Activated B cell treated with CpG ODN at 0.5 μM for 24 hours (primary cell): ENCODE measurements at regions not wholly inside any gene's neighbourhood (a gene's known extent, or its start where the extent isn't known, plus 50 kb on each side); places are given as distances from the start of the nearest gene placed in this dataset.

Experiments
- ATAC-seq: fragments of 200-7000 bp; cut with Tn5 transposase; one replicate; pipeline ENCODE4 v1.10.0; 2021; ENCODE audit warnings: low read depth, mild to moderate bottlenecking, moderate library complexity
- CTCF ChIA-PET: fragments of 350-600 bp; sonication (Branson Sonifier 250); formaldehyde crosslinking; loops from one replicate; lab custom pipeline; 2021; ENCODE audit warnings: antibody characterized with exemption; lab: Charles Lee
- POLR2A ChIA-PET: fragments of 350-600 bp; sonication (Branson Sonifier 250); formaldehyde crosslinking; loops from one replicate; lab custom pipeline; 2021; ENCODE audit warnings: antibody characterized with exemption; lab: Charles Lee
- DNase-seq: peaks from one replicate; pipeline ENCODE4 v3.0.0; 2022
- H3K27ac Mint-ChIP-seq: one replicate; pipeline ENCODE4 v1.8.0; 2020; ENCODE audit warnings: mixed read lengths
- H3K27me3 Mint-ChIP-seq: one replicate; pipeline ENCODE4 v1.8.0; 2021; ENCODE audit warnings: mixed read lengths
- H3K36me3 Mint-ChIP-seq: one replicate; pipeline ENCODE4 v1.8.0; 2021; ENCODE audit warnings: low read depth, mixed read lengths
- H3K4me1 Mint-ChIP-seq: one replicate; pipeline ENCODE4 v1.8.0; 2021; ENCODE audit warnings: mixed read lengths
- H3K4me3 Mint-ChIP-seq: one replicate; pipeline ENCODE4 v1.8.0; 2020; ENCODE audit warnings: mild to moderate bottlenecking, mixed read lengths
- H3K9me3 Mint-ChIP-seq: one replicate; pipeline ENCODE4 v1.8.0; 2020; ENCODE audit warnings: mixed read lengths
- intact Hi-C: fragments of 100-400 bp; cut with micrococcal nuclease; formaldehyde crosslinking; loops from one replicate; pipeline ENCODE4 v1.15.1; 2024
- TF ChIP-seq, protein P1 (sequence below): fragments of 200-600 bp; IDR thresholded peaks from one replicate; pipeline ENCODE4 v1.8.0; 2022; ENCODE audit warnings: antibody characterized with exemption, mild to moderate bottlenecking

DNA sequence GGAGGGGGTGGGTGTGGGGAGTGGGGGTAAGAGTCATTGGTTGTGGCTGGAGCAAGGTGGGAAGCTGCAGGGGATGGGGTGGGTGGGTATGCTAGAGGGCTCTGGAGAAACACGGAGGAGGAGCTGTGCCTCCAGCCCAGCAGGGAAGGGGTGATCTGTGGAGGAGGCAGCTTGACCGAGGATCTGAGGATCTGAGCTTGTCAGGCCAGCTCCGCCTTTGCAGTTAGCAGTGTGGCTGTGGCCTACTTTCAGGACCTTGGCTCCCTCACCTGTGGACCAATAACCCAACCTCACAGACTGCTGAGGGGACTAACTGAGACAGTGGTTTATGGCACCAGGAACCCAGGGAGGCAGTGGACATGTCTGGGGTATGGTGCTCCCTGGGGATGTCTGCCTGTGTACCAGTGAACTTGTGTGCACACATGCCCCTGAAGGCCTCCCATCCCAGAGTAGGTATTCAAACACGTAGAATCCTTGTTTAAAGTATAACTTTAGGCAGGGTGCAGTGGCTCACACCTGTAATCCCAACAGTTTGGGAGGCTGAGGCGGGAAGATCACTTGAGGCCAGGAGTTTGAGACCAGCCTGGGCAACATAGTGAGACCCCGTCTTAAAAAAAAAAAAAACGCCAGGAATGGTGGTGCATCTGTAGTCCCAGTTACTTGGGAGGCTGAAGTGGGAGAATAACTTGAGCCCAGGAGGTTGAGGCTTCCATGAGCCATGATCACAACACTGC lies 52.5 kb upstream of the LINGO1 start:
- POLR2A ChIA-PET = no interaction called here
- intact Hi-C loops = no loop called here
- TF ChIP-seq, protein P1, sequence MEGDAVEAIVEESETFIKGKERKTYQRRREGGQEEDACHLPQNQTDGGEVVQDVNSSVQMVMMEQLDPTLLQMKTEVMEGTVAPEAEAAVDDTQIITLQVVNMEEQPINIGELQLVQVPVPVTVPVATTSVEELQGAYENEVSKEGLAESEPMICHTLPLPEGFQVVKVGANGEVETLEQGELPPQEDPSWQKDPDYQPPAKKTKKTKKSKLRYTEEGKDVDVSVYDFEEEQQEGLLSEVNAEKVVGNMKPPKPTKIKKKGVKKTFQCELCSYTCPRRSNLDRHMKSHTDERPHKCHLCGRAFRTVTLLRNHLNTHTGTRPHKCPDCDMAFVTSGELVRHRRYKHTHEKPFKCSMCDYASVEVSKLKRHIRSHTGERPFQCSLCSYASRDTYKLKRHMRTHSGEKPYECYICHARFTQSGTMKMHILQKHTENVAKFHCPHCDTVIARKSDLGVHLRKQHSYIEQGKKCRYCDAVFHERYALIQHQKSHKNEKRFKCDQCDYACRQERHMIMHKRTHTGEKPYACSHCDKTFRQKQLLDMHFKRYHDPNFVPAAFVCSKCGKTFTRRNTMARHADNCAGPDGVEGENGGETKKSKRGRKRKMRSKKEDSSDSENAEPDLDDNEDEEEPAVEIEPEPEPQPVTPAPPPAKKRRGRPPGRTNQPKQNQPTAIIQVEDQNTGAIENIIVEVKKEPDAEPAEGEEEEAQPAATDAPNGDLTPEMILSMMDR = no peak
- H3K27me3 Mint-ChIP-seq = peaks cover 24% of the 10 kb centered on the region
- H3K9me3 Mint-ChIP-seq = no peaks in the 10 kb centered on the region
- no peak overlapping the region for H3K4me3 Mint-ChIP-seq
- H3K36me3 Mint-ChIP-seq = no peaks in the 10 kb centered on the region
- DNase-seq = no peak
- CTCF ChIA-PET = no interaction called here
- H3K4me1 Mint-ChIP-seq = no peaks in the 10 kb centered on the region
- ATAC-seq = no peak
- no peak overlapping the region for H3K27ac Mint-ChIP-seq

DNA sequence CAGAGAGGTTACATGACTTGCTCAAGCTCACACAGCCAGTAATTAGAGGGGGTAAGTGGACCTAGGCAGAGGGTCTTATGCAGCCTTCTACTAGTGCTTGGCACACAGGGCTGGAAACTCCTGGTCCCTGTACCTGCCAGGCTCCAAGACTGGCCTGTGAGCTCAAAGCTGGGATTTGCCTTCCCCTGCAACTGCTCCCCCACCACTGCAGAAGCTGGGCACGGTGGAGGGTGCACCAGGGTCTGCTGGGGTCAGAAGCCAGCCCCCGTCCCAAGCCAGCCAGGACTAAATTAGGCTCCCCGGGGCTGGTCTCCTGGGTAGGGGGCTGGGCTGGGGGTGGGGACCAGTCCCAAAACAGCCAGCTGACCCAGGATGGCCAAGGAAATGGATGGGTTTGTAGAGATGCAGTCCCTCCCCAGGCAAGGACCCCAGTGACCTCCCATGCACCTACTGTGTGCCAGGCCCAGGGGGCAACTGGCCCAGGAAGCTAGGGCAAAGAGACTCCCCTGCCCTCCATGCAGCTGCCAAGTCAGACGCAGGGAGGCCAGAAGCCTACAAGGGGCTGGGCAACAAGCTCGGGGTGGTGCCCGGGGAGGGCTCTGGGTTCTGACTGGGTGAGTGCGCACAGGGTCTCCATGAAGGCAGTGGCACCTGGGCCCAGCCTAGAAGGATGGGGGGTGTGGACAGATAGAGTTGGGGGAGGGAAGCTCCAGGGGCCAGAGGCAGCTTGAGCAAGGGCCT lies 51.8 kb upstream of the LINGO1 start:
- ChIA-PET CTCF (no interaction called here), POLR2A (no interaction called here)
- no peak overlapping the region for H3K27ac Mint-ChIP-seq
- H3K9me3 Mint-ChIP-seq = no peaks in the 10 kb centered on the region
- DNase-seq (no peak), ATAC-seq (no peak)
- H3K4me3 Mint-ChIP-seq = no peak overlapping the region
- H3K27me3 Mint-ChIP-seq = peaks cover 24% of the 10 kb centered on the region
- H3K36me3 Mint-ChIP-seq = no peaks in the 10 kb centered on the region
- TF ChIP-seq, protein P1 = no peak
- intact Hi-C loops = no loop called here
- H3K4me1 Mint-ChIP-seq = no peaks in the 10 kb centered on the region

GRCh38 chr15:77682564-77682963 lies 49.9 kb upstream of the LINGO1 start:
- POLR2A ChIA-PET = no interaction called here
- Mint-ChIP-seq H3K4me3 (no peak overlapping the region), H3K4me1 (no peaks in the 10 kb centered on the region), H3K27me3 (peaks cover 19% of the 10 kb centered on the region), H3K36me3 (no peaks in the 10 kb centered on the region), H3K9me3 (no peaks in the 10 kb centered on the region), H3K27ac (no peak overlapping the region)
- TF ChIP-seq, protein P1 = no peak
- DNase-seq = no peak
- intact Hi-C loops = no loop called here
- CTCF ChIA-PET = no interaction called here
- no peak for ATAC-seq
